ENCODE measurements at regions not wholly inside any gene's neighbourhood (a gene's known extent, or its start where the extent isn't known, plus 50 kb on each side); places are given as distances from the start of the nearest gene placed in this dataset.

GRCh38 chr14:87879389-87879788 lies 113.6 kb downstream of the GALC start:
- no peak for TF ChIP-seq CTCF (IDR thresholded peaks at IDR 0.05; ENCODE audit: low read depth, low read length, missing input control)
- TF ChIP-seq JUND (IDR thresholded peaks at IDR 0.05): no peak
